ENCODE measurements at regions not wholly inside any gene's neighbourhood (a gene's known extent, or its start where the extent isn't known, plus 50 kb on each side); places are given as distances from the start of the nearest gene placed in this dataset.
"Not testable (repeated sequence)": the region's sequence is repeated elsewhere in the genome, so short reads cannot be mapped to it uniquely, and the experiment has no call there.

GRCh38 chr4:126405369-126405982, 1090.7 kb downstream of the FAT4 start:
- no peaks in the 10 kb centered on the region for H3K79me2 ChIP-seq (ENCODE audit: insufficient read depth, low read length)
- no peak overlapping the region for H3K4me3 ChIP-seq (ENCODE audit: low read depth in 1 of 2, low read length in 2 of 2)
- H3K9ac ChIP-seq (ENCODE audit: low read depth, low read length): no peak overlapping the region
- peak; percentile 42 for TF ChIP-seq CTCF (IDR thresholded peaks at IDR 0.05; ENCODE audit: borderline replicate concordance, extremely low read depth, low read length, poor library complexity, severe bottlenecking)
- no peak for TF ChIP-seq EZH2 (IDR thresholded peaks at IDR 0.05; ENCODE audit: borderline replicate concordance, low read depth, low read length, severe bottlenecking)
- H3K4me1 ChIP-seq (ENCODE audit: insufficient read depth, low read length): no peaks in the 10 kb centered on the region
- no peaks in the 10 kb centered on the region for H3K27me3 ChIP-seq (ENCODE audit: insufficient read depth, low read length, poor library complexity)
- H3K36me3 ChIP-seq (ENCODE audit: insufficient read depth, low read length): no peaks in the 10 kb centered on the region
- no peaks in the 10 kb centered on the region for H4K20me1 ChIP-seq (ENCODE audit: insufficient read depth, low read length)
- H3K27ac ChIP-seq (ENCODE audit: low read length): no peak overlapping the region
- DNase-seq: no peak
- H3K9me3 ChIP-seq (ENCODE audit: insufficient read depth, low read length, severe bottlenecking): no peaks in the 10 kb centered on the region
- no peak overlapping the region for H2AFZ ChIP-seq (ENCODE audit: low read depth, low read length)
- H3K4me2 ChIP-seq (ENCODE audit: insufficient read depth, low read length): no peak overlapping the region
- ATAC-seq (ENCODE audit: insufficient read depth, low read depth): no peak

DNA sequence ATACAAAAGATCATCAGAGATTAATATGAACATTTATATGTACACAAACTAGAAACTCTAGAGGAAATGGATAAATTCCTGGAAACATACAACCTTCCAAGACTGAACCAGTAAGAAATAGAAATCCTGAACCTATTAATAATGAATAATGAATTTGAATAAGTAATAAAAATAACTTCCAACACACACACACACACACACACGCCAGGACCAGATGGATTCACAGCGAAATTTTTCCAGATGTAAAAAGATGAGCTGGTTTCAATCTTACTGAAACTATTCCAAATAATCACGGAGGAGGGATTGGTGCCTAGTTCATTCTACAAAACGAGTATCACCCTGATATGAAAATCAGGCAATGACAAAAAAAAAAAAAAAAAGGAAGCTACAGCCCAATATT, 1095.0 kb downstream of the FAT4 start:
- Histone ChIP-seq H4K20me1 (ENCODE audit: insufficient read depth, low read length) (no peaks in the 10 kb centered on the region), H3K79me2 (ENCODE audit: insufficient read depth, low read length) (no peaks in the 10 kb centered on the region), H3K27ac (ENCODE audit: low read length) (no peak overlapping the region), H3K36me3 (ENCODE audit: insufficient read depth, low read length) (no peaks in the 10 kb centered on the region), H3K9me3 (ENCODE audit: insufficient read depth, low read length, severe bottlenecking) (no peaks in the 10 kb centered on the region), H3K4me1 (ENCODE audit: insufficient read depth, low read length) (no peaks in the 10 kb centered on the region), H3K4me3 (ENCODE audit: low read depth in 1 of 2, low read length in 2 of 2) (no peak overlapping the region), H3K4me2 (ENCODE audit: insufficient read depth, low read length) (no peak overlapping the region), H2AFZ (ENCODE audit: low read depth, low read length) (no peak overlapping the region), H3K9ac (ENCODE audit: low read depth, low read length) (no peak overlapping the region), H3K27me3 (ENCODE audit: insufficient read depth, low read length, poor library complexity) (no peaks in the 10 kb centered on the region)
- TF ChIP-seq EZH2 (IDR thresholded peaks at IDR 0.05; ENCODE audit: borderline replicate concordance, low read depth, low read length, severe bottlenecking) (no peak), CTCF (IDR thresholded peaks at IDR 0.05; ENCODE audit: borderline replicate concordance, extremely low read depth, low read length, poor library complexity, severe bottlenecking) (no peak)
- ATAC-seq (ENCODE audit: insufficient read depth, low read depth) (no peak), DNase-seq (no peak)

GRCh38 chr4:126411047-126411446, 1096.3 kb downstream of the FAT4 start:
- no peaks in the 10 kb centered on the region for H3K4me1 ChIP-seq (ENCODE audit: insufficient read depth, low read length)
- ATAC-seq (ENCODE audit: insufficient read depth, low read depth): no peak
- H2AFZ ChIP-seq (ENCODE audit: low read depth, low read length): no peak overlapping the region
- no peak overlapping the region for H3K4me3 ChIP-seq (ENCODE audit: low read depth in 1 of 2, low read length in 2 of 2)
- no peaks in the 10 kb centered on the region for H4K20me1 ChIP-seq (ENCODE audit: insufficient read depth, low read length)
- no peaks in the 10 kb centered on the region for H3K79me2 ChIP-seq (ENCODE audit: insufficient read depth, low read length)
- DNase-seq: no peak
- H3K9me3 ChIP-seq (ENCODE audit: insufficient read depth, low read length, severe bottlenecking): no peaks in the 10 kb centered on the region
- no peak overlapping the region for H3K4me2 ChIP-seq (ENCODE audit: insufficient read depth, low read length)
- no peak overlapping the region for H3K27ac ChIP-seq (ENCODE audit: low read length)
- H3K36me3 ChIP-seq (ENCODE audit: insufficient read depth, low read length): no peaks in the 10 kb centered on the region
- H3K27me3 ChIP-seq (ENCODE audit: insufficient read depth, low read length, poor library complexity): no peaks in the 10 kb centered on the region
- no peak overlapping the region for H3K9ac ChIP-seq (ENCODE audit: low read depth, low read length)
- TF ChIP-seq CTCF (IDR thresholded peaks at IDR 0.05; ENCODE audit: borderline replicate concordance, extremely low read depth, low read length, poor library complexity, severe bottlenecking) (no peak), EZH2 (IDR thresholded peaks at IDR 0.05; ENCODE audit: borderline replicate concordance, low read depth, low read length, severe bottlenecking) (no peak)

- not testable (repeated sequence) for H3K9ac ChIP-seq (ENCODE audit: low read depth, low read length); H3K36me3 ChIP-seq (ENCODE audit: insufficient read depth, low read length)
Observed at GRCh38 chr4:126412310-126412709, 1097.6 kb downstream of the FAT4 start.

More at GRCh38 chr4:126412310-126412709, 1097.6 kb downstream of the FAT4 start:
- not testable (repeated sequence) for H3K79me2 ChIP-seq (ENCODE audit: insufficient read depth, low read length); H3K4me1 ChIP-seq (ENCODE audit: insufficient read depth, low read length); H3K27ac ChIP-seq (ENCODE audit: low read length); H3K4me3 ChIP-seq (ENCODE audit: low read depth in 1 of 2, low read length in 2 of 2); H2AFZ ChIP-seq (ENCODE audit: low read depth, low read length); DNase-seq; ATAC-seq (ENCODE audit: insufficient read depth, low read depth); H4K20me1 ChIP-seq (ENCODE audit: insufficient read depth, low read length); H3K4me2 ChIP-seq (ENCODE audit: insufficient read depth, low read length); H3K9me3 ChIP-seq (ENCODE audit: insufficient read depth, low read length, severe bottlenecking); H3K27me3 ChIP-seq (ENCODE audit: insufficient read depth, low read length, poor library complexity)
